HL-60 (cell line): ENCODE measurements at regions not wholly inside any gene's neighbourhood (a gene's known extent, or its start where the extent isn't known, plus 50 kb on each side); places are given as distances from the start of the nearest gene placed in this dataset.

Experiments
- REST ChIP-seq: IDR thresholded peaks from 2 replicates; pipeline ENCODE4 v1.6.1; 2012; ENCODE audit warnings: low read depth; ENCODE audit not compliant: insufficient replicate concordance
- TF ChIP-seq, protein P1 (sequence below): IDR thresholded peaks from one replicate; pipeline ENCODE4 v1.5.1; 2011; ENCODE audit warnings: low read length, control low read depth, inconsistent platforms; ENCODE audit not compliant: insufficient read depth

DNA sequence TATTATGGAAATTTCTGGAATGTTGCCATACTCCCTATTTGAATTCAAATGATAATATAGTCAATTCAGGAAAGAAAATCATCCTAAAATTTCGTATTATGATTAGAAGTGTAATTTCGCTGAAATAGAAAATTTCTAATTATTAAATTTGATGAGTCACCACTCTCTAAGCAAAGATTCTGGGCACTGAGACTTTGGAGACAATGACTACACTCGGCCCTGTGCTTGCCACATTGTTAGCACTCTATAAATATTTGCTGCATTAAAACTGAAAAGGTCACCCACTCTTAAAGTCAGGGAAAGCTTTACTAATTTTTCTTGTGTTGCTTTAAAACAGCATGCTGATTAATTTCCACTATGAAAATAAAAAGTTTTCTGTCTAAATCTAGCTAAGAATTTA is 240.3 kb downstream of the TLE4 start:
- TF ChIP-seq, protein P1, sequence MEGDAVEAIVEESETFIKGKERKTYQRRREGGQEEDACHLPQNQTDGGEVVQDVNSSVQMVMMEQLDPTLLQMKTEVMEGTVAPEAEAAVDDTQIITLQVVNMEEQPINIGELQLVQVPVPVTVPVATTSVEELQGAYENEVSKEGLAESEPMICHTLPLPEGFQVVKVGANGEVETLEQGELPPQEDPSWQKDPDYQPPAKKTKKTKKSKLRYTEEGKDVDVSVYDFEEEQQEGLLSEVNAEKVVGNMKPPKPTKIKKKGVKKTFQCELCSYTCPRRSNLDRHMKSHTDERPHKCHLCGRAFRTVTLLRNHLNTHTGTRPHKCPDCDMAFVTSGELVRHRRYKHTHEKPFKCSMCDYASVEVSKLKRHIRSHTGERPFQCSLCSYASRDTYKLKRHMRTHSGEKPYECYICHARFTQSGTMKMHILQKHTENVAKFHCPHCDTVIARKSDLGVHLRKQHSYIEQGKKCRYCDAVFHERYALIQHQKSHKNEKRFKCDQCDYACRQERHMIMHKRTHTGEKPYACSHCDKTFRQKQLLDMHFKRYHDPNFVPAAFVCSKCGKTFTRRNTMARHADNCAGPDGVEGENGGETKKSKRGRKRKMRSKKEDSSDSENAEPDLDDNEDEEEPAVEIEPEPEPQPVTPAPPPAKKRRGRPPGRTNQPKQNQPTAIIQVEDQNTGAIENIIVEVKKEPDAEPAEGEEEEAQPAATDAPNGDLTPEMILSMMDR: no peak
- TF ChIP-seq REST: no peak
